ENCODE measurements at regions not wholly inside any gene's neighbourhood (a gene's known extent, or its start where the extent isn't known, plus 50 kb on each side); places are given as distances from the start of the nearest gene placed in this dataset.

DNA sequence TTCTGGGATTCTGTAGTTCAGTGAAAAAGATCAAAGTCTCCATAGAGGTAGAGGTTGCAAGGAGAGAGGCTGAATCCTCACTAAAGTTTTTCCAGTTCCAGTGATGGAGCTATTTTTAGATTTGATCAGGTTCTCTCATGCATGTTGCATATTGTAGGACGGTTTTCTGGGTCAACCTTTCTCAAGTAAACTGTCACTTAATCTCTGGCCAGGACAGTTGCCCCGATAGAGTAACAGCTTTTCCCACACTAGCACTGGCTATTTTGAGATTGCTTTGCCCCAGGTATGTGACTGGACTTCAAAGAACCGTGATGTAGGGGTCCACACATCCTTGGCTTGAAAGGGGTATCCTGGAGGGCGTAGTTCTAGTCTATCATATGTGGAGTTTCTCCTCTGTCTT, 67.4 kb upstream of the EPCAM start:
- H3K4me3 ChIP-seq (replicated peaks; ENCODE audit: low read depth, low read length) = no peak overlapping the region
- no peak for DNase-seq (ENCODE audit: extremely low read depth, low read depth)
- TF ChIP-seq, protein P1, sequence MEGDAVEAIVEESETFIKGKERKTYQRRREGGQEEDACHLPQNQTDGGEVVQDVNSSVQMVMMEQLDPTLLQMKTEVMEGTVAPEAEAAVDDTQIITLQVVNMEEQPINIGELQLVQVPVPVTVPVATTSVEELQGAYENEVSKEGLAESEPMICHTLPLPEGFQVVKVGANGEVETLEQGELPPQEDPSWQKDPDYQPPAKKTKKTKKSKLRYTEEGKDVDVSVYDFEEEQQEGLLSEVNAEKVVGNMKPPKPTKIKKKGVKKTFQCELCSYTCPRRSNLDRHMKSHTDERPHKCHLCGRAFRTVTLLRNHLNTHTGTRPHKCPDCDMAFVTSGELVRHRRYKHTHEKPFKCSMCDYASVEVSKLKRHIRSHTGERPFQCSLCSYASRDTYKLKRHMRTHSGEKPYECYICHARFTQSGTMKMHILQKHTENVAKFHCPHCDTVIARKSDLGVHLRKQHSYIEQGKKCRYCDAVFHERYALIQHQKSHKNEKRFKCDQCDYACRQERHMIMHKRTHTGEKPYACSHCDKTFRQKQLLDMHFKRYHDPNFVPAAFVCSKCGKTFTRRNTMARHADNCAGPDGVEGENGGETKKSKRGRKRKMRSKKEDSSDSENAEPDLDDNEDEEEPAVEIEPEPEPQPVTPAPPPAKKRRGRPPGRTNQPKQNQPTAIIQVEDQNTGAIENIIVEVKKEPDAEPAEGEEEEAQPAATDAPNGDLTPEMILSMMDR (IDR thresholded peaks at IDR 0.05; ENCODE audit: low read depth, low read length, missing control alignments) = no peak

DNA sequence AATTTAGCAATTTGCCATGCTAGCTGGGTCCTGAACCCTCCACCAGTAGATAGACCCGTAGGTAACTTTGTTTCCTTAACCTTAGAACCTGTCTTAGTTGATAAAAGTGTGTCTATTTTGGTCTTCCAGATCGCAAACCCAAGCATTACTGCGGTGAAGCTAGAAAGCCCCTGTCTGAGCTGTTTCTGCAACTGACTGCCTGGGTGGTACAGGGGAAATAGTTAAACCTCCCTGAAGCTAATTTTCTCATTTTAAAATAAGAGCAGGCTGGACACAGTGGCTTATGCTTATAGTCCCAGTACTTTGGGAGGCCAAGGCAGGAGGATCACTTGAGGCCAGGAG, 67.9 kb upstream of the EPCAM start:
- TF ChIP-seq, protein P1 (IDR thresholded peaks at IDR 0.05; ENCODE audit: low read depth, low read length, missing control alignments) = no peak
- no peak overlapping the region for H3K4me3 ChIP-seq (replicated peaks; ENCODE audit: low read depth, low read length)
- no peak for DNase-seq (ENCODE audit: extremely low read depth, low read depth)

DNA sequence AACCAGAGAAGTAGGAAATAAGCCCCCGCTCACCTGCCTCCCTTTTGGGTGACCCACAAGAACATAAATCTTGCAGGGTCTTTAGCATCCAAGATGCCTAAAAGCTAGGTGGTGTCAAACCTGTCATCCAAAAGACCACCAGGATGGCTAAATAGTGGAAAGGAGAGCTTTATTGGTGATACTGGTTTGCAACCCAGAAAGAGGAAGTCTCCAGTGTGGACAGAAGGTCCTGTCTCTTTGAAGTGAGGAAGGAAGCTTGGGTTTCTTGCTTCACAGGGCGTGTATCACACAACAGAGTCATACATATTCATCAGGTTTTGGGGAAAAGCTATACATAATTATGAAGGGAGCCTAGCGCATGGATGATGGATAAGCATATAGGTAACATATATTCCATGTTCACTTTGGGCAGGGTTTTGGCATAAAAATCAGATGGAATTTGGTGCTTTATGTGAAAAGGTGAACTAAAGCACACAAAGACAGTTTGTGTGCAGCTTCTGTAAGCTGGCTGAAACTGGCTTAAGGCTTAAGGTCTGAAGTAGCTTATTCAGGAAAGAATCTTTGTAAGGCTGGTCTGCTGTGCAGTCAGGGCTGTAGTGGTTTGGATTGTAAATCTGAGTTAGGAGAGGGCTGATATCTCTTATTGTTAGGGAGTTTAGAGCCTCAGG, 68.4 kb upstream of the EPCAM start:
- TF ChIP-seq, protein P1 (IDR thresholded peaks at IDR 0.05; ENCODE audit: low read depth, low read length, missing control alignments) = no peak
- no peak for DNase-seq (ENCODE audit: extremely low read depth, low read depth)
- H3K4me3 ChIP-seq (replicated peaks; ENCODE audit: low read depth, low read length) = no peak overlapping the region

DNA sequence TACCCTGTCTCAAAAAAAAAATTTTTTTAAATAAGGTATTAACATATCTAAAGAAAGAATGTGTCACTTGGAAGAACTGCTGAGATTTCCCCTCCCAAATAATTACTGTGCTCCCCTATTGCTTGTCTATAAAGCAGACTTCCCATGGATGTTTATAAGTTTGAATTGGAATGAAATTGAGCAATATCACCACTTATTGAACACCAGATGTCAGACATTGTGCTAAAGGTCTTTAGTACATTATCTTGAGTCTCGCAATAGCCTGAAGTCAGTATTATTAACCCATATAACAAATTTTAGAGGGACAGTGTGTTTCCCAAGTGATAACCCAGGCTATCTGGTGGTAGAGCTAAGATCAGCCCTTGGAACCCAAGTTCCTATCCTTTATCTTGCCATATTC, 69.0 kb upstream of the EPCAM start:
- TF ChIP-seq, protein P1 (IDR thresholded peaks at IDR 0.05; ENCODE audit: low read depth, low read length, missing control alignments) = no peak
- DNase-seq (ENCODE audit: extremely low read depth, low read depth) = no peak
- no peak overlapping the region for H3K4me3 ChIP-seq (replicated peaks; ENCODE audit: low read depth, low read length)

DNA sequence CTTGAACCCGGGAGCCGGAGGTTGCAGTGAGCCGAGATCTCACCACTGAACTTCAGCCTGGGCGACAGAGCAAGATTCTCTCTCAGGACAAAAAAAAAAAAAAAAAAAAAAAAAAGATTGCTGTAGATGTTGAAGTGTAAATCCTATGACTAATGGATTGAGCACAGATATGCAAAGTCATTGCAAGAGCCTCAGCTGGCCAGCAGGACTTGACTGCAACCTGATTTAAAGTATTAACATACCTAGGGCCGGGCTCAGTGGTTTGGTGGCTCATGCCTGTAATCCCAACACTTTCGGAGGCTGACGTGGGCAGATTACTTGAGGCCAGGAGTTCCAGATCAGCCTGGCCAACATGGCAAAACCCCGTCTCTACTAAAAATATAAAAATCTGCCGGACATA, 69.6 kb upstream of the EPCAM start:
- no peak overlapping the region for H3K4me3 ChIP-seq (replicated peaks; ENCODE audit: low read depth, low read length)
- DNase-seq (ENCODE audit: extremely low read depth, low read depth) = no peak
- TF ChIP-seq, protein P1 (IDR thresholded peaks at IDR 0.05; ENCODE audit: low read depth, low read length, missing control alignments) = no peak

DNA sequence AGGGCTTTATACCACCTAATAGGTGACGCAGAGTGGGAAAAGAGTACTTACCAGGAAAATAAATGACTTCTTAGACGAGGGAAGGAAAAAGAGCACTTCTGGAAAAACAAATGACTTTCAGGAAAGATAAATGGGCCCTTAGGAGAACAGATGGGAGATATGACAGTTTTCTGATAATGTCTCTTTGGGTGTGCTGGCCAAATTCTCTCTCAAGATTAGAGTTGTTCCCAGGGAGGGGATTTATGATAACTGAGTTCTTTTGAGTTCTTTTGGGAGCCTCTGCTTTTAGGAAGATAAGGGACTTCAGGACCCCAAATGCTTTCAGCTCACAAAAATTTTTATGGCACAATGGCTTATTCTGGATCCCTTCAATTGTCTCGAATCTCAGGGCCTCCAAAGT, 70.3 kb upstream of the EPCAM start:
- TF ChIP-seq, protein P1 (IDR thresholded peaks at IDR 0.05; ENCODE audit: low read depth, low read length, missing control alignments) = no peak
- no peak for DNase-seq (ENCODE audit: extremely low read depth, low read depth)
- H3K4me3 ChIP-seq (replicated peaks; ENCODE audit: low read depth, low read length) = no peak overlapping the region
